HG03175 (cell line): ENCODE measurements at regions not wholly inside any gene's neighbourhood (a gene's known extent, or its start where the extent isn't known, plus 50 kb on each side); places are given as distances from the start of the nearest gene placed in this dataset.
"Not testable (repeated sequence)": the region's sequence is repeated elsewhere in the genome, so short reads cannot be mapped to it uniquely, and the experiment has no call there.

ENCODE experiments used
- ATAC-seq: cut with Tn5 transposase; IDR thresholded peaks from one replicate; pipeline ENCODE4 v1.9.1; 2021; ENCODE audit warnings: mild to moderate bottlenecking, moderate library complexity; ENCODE audit not compliant: unreplicated experiment

DNA sequence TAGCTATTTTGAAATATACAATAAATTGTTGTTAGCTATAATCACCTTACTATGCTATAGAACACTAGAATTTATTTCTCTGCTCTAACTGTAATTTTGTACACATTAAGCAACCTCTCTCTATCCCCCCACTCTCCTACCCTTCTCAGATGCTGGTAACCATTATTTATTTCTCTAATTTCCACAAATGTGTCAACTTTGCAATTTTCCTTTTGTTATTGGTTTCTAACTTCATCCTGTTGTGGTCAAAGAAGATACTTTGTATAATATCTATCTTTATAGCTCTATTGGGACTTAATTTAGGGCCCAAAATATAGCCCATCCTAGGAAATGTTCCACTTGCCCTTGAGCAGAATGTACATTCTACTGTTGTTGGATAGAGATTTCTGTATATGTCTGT lies 229.3 kb downstream of the SATB1 start:
- ATAC-seq = no peak

DNA sequence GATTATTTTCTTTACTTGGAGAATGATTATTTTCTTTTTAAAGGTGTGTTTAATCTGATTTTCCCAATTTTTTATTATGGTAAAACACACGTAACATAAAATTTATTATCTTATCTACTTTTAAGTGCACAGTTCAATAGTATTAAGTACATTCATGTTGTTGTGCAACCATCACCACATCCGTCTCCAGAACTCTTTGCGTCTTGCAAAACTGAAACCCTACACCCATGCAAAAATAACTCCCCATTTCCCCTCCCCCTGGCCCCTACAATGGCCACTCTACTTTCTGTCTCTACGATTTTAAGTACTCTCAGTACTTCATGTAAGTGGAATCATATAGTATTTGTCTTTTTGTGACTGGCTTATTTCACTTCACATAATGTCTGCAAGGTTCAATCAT lies 230.7 kb downstream of the SATB1 start:
- no peak for ATAC-seq

DNA sequence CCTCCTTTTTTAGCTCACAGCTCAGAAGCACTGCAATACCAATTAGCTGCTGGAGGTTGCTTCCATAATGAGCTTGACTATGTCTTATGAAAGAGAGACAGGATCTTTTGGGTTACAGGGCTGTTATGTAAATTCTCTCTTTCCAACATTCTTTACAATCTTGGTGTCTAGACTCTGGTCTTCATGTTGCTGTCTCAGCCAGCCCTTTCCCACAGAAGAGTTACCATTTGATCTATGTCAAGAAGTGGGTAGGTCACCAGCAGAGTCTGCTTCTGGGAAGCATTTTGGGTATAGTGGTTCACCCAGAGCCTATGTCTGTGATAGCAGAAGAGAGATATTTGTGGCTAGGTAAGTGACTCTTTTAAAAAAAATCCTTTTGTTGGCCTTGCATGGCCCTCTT lies 234.5 kb downstream of the SATB1 start:
- ATAC-seq = no peak

DNA sequence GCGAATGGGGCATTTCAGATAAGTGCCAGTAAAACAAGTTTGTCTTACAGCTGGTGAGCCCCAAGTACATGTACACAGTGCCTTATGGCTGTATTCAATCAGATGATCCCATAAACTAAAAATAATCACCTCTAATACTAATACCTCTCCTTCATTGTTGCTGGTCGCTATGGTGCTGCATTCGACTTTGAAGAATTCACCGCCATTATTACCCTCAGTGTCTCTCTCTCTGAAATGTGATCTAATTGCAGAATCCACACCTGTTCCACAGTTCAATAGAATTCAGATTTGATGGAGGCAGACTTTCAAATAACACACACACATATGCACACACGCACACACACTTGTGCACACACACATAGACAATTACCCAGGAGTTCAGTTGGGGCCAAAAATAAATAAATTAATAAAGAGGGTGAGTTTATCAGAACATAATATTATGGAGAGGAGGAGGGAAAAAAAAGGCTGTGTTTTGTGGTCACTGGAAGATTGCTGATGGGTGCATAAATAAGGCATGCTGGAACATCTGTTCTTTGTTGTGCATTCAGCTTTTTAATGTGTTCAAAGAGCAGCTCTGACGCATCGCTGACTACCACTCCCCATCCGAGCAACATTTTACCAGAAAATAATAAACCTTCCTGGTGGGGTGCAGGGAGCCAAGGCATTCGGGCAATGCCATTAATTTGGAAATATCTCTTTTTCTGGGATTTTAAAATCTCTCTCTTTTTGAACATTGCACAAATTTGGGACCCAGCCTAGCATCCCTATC lies 235.7 kb downstream of the SATB1 start:
- ATAC-seq = no peak

DNA sequence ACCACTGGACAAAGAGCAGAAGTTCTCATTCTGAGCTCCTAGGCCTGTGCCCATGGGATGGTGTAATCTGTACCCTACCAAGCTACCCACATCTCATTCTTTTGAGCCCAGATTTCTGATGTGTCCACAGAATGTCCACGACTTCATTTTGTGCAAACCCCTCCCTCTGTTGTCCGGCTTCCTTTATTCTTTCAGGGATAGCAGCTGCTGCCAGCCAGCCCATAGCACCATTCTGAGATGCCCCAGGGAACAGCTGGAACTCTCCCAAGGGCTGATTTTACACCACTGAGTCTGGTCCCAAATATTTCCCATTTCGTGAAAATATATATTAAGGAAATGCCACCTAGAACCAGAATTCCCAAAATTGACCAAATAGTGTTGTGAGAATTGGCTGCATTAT lies 236.6 kb downstream of the SATB1 start:
- ATAC-seq = no peak

DNA sequence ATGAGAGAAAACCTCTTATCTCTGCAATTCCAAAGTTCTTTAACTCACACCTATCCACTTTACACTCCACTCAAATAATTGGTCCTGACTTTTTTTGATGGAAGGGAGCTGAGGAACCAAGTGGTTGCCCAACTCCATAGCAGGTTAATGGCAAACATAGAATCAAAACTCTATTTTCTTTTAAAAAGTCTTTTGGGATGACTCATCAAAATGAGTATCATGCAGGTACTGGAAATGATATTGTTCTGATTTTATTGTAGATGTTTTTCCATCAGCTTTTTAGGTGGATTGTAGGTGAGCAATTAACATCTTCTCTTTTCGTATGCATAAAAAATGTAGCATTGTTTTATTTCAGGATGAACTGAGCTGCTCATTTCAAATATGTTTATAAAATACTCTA lies 239.5 kb downstream of the SATB1 start:
- no peak for ATAC-seq

- ATAC-seq = not testable (repeated sequence)
These were observed 242.2 kb downstream of the SATB1 start for GRCh38 chr3:18182923-18183322.

GRCh38 chr3:18179521-18179920 lies 245.6 kb downstream of the SATB1 start:
- no peak for ATAC-seq

DNA sequence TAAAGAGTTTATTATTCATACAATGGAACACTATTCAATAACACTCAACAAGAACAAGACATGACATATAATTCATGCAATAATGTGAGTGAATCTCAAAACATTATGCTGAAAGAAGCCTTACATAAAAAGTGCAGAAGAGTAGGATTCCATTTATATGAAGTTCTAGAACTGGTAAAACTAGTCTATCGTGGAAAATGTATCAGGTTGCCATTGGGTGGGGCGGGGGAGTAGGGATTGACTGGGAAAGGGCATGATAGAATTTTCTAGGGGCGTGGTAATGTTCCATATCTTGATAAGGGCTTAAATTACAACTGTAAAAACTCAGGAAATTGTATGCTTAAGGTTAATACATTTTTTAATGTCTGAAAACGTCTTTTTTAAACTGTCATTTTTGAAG lies 247.9 kb downstream of the SATB1 start:
- ATAC-seq = no peak

GRCh38 chr3:18173891-18174290 lies 251.2 kb downstream of the SATB1 start:
- ATAC-seq = not testable (repeated sequence)

- ATAC-seq = no peak
These were observed 265.5 kb downstream of the SATB1 start for GRCh38 chr3:18159681-18160080.

GRCh38 chr3:18153571-18154173 lies 271.5 kb downstream of the SATB1 start:
- ATAC-seq = no peak

- ATAC-seq = no peak
These were observed 273.9 kb downstream of the SATB1 start for GRCh38 chr3:18151199-18151598.

DNA sequence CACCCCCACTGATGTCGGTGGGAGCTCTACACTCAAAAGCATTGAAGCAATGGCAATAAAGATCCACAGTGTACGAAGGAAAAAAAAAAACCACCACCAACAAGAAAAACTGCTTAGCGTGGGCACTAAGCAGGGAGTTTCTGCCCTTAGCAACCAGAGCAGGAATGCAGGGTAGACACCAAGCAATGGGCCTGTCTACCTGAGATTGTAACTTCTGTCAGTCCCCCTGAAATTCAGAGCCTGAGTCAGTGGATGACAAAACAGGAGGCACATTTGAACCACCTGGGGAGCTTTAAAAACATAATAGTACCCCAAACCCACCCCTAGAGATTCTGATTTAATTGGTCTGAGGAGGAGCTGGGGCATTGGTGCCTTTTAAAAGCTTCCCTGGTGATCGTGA lies 275.2 kb downstream of the SATB1 start:
- no peak for ATAC-seq

DNA sequence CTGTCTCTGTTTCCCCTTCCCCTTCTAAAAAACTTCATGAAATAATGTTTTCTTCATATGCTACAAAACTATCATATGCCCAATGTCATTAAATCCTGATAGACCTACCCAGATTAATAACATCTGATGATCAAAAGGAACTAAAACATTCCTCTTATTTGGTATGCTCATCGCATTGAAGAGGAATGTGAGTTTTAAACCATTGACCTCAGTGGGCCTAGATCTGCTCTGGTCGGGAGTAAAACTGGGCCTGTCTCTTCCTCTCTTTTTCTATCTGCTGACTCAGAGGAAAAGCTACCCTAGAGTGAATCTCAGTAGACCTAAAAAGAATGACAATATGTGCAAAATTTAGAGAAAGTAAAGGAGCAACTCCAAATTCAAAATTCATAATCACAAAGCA lies 275.8 kb downstream of the SATB1 start:
- no peak for ATAC-seq

- ATAC-seq = no peak
These were observed 280.6 kb downstream of the SATB1 start for GRCh38 chr3:18144571-18144970.

- ATAC-seq = no peak
These were observed 281.8 kb downstream of the SATB1 start for GRCh38 chr3:18143258-18143780.

DNA sequence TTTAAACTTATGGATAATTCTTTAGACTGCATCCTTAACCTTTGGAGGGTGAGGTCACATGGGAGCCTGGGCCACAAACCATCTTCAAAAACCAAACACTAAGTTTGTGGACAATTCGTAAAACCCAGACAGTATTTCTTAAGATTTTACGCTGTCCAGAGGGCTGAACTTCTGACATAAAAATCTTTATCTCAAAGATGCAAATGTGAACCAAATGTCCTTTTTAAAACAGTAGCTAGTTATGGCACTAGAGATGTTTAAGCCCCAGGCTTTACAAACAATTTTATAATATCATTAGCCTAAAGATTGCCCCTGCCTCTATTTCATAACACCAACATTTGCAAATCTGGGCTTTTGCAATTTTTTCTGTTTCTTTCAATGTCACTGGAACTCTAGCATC lies 287.2 kb downstream of the SATB1 start:
- no peak for ATAC-seq

GRCh38 chr3:18135060-18135814 lies 289.9 kb downstream of the SATB1 start:
- no peak for ATAC-seq

DNA sequence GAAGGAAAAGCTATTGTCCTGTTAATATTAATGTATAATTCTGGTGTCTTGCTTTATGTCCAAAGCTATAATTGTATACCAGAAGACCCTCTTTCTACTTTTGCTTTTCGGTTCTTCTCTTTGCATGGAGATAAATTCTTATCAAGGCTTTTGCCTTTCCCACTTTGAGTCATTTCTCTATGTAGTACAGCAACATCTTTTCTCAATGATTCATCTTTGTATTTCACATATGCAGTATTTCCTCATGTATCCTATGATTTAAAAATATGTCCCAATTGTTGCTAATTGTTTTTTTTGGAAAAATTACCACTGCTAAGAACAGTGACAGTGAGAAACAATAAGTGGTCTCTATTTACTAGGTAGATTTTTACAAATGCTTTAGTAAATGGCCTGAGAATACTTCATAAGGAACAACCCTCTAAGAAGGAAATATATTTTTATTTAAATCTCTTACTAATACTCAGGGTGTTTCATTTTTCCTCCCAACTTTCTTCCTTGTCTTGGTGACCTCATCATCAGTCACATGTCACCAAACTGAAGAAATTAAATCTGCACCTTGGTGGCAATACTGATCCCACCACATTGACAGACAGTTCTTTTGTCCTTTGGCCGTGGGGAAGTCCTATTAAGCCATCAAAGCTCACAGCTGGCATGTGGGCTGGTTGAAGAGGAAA lies 290.6 kb downstream of the SATB1 start:
- no peak for ATAC-seq

GRCh38 chr3:18132991-18133390 lies 292.1 kb downstream of the SATB1 start:
- no peak for ATAC-seq
